ENCODE measurements at regions not wholly inside any gene's neighbourhood (a gene's known extent, or its start where the extent isn't known, plus 50 kb on each side); places are given as distances from the start of the nearest gene placed in this dataset.
"Not testable (repeated sequence)": the region's sequence is repeated elsewhere in the genome, so short reads cannot be mapped to it uniquely, and the experiment has no call there.

GRCh38 chr14:81584495-81584894 lies 50.8 kb upstream of the SEL1L start:
- no peak for DNase-seq (ENCODE audit: low spot score)

DNA sequence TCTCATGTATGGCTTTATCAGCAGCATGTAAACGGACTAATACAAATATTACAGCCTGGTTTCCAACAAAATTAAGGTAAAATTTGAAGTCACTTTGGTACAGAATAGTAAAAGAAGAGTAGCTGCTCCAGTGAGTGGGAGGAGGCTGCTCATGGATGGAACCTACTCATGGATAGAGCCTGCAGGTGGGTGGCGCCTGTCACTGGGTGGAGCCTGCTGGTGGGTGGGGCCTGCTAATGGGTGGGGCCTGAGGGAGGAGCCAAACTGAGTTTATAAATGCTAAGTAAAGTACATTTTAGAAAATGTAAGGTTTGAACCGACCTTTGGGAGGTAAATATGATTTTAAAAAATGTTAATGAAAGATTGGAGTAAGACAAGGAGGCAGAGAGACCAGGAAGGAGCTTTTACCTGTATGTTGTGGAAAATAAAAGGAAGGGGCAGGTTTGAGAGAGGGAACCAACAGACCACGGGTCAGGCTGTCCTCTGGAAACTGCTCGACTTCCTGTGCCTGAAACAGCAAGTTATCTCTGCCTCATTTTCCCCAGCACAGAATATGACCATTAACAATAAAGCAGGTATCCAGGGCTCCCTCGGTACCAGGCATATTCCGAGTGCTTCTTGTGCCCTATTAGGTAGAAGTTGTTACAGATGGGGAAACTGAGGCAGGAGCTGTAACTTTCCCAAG lies 55.9 kb upstream of the SEL1L start:
- no peak for DNase-seq (ENCODE audit: low spot score)

- no peak for DNase-seq (ENCODE audit: low spot score)
These were observed 57.6 kb upstream of the SEL1L start for GRCh38 chr14:81591266-81591665.

GRCh38 chr14:81594012-81594411 lies 60.4 kb upstream of the SEL1L start:
- no peak for DNase-seq (ENCODE audit: low spot score)

DNA sequence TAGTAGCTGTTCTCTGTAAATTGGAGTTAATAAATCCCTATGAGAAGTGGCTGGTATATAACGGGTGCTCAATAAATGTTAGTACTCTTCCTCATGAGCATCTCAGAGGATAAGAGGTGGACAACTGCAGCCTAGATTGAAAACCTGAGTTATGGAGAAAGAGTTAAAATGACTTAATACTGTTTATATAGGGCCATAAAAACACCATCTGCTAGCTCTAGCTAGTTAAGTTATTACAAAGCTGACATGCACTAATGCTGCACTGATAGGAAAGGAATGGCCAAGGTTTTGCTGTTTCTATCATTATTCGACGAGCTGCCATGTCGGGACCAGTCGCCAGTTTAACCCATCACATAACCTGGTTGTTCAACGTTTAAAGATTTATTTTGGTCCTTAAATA lies 72.0 kb upstream of the SEL1L start:
- no peak for DNase-seq (ENCODE audit: low spot score)

DNA sequence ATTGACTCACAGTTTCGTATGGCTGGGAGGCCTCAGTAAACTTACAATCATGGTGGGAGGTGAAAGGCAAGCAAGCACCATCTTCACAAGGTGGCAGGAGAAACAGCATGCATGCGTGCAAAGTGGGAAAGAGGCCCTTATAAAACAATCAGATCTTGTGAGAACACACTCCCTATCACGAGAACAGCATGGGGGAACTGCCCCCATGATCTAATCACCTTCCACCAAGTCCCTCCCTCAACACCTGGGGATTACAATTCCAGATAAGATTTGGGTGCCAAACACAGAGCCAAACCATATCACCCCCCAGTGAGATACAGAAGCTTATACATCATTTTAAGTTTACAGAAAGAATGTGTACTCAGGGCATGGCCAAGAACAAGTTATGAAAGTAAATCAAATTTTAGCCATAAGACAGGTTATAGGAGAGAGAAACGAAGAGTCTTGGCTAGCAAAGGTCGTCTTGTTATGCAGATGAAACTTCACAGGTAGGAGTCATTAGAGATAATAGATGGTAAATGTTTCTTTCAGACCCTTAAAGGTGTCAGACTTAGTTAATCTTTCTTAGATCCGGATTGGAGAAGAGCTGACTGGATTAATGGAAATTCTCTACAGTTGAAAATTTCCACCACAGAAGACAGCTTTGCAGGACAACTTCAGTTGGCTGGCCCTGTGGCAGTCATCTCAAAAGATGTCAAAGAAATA lies 79.8 kb upstream of the SEL1L start:
- DNase-seq (ENCODE audit: low spot score): no peak

GRCh38 chr14:81614302-81614701 lies 80.6 kb upstream of the SEL1L start:
- not testable (repeated sequence) for DNase-seq (ENCODE audit: low spot score)

- DNase-seq (ENCODE audit: low spot score): no peak
These were observed 85.0 kb upstream of the SEL1L start for GRCh38 chr14:81618695-81619094.

GRCh38 chr14:81619816-81620215 lies 86.2 kb upstream of the SEL1L start:
- no peak for DNase-seq (ENCODE audit: low spot score)

GRCh38 chr14:81623771-81624396 lies 90.2 kb upstream of the SEL1L start:
- not testable (repeated sequence) for DNase-seq (ENCODE audit: low spot score)

- DNase-seq (ENCODE audit: low spot score): peak; percentile 46
These were observed 91.7 kb upstream of the SEL1L start for GRCh38 chr14:81625343-81625742.

- no peak for DNase-seq (ENCODE audit: low spot score)
These were observed 98.5 kb upstream of the SEL1L start for GRCh38 chr14:81632157-81632556.

- no peak for DNase-seq (ENCODE audit: low spot score)
These were observed 99.8 kb upstream of the SEL1L start for GRCh38 chr14:81633496-81633895.

DNA sequence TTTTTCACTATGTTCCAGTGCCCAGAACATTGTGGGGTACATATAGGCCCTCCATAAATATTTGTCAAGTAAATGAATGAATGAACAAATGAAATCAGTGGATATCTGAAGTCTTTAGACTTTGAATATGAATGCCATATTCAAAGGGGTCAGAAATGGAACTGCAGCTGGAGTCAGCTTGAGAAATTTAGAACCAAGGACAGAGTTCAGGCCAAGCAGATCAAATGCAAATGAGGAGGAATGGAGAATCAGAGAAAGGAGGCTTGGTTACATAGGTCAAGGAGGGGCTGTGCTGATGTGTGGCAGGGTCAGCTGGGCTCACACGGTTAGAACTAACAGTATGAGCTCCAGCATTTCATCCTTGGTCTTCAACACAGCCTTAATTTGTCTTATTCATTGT lies 104.0 kb upstream of the SEL1L start:
- DNase-seq (ENCODE audit: low spot score): no peak

DNA sequence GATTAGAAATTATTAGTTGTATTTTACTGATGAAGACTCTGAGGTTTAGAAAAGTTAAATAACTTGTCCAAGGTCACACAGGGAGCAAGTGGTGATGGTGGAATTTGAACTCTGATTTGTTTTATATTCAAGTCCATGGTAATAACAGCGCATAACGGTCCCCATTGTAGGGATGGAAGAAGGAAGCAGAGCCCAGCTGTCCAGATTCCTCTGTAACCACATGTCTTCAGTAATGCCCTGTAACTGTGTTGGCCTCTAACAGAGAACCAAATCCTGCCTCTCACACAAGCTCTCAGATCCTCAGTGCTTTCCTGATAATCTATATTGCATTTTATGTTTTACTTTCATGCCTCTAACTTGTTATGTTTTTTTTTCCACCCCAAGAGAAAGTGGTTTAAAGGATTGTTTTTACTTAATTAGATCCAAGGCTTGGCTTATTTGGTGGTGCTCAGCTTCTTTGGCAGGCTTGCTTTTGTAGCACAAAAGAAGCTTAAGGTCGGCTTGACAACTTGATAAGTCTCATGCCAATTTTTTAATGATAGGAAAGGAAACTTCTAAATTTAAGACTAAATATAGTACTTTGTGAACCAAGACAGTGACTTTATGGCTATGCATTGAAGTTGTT lies 105.1 kb upstream of the SEL1L start:
- DNase-seq (ENCODE audit: low spot score): no peak

GRCh38 chr14:81653626-81654025 lies 120.0 kb upstream of the SEL1L start:
- DNase-seq (ENCODE audit: low spot score): no peak

DNA sequence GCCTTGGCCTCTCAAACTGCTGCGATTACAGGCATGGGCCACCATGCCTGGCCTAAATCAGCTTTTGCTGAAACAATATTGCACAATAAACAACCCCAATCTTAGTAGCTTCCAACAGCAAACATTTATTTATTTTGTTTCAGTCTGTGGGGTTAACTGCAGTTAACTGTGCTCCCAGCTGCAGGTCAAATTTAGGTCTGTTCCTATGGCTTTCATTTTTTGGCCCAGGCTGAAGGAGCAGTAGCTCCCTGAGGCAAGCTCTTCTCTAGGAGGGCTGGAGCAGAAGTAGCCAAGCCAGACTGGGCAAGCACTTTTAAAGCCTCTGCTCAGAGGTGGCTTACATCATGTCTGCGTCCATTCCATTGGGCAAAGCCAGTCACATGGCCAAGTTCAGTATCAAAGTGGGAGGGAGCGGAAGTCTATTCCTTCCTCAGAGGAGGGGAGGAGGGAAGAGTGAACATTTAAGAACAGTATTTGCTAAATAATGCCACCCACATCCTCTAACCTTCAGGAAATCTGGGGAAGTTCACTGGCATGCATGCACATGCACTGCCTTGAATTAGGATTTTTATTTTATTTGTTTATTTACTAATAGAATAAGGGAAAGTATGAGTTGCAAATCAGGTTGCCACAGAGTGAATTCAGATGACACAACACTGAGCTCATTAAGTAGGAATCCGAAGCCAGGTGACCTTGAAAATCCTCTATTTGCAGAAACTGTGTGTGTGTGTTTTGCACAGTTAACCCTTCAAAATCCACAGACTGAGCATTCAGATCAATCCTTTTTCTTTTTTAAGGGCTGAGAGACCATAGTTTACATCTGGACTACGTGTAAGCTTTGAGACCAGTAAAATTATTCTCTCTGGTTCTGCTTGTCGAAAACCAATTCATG lies 122.0 kb upstream of the SEL1L start:
- no peak for DNase-seq (ENCODE audit: low spot score)

DNA sequence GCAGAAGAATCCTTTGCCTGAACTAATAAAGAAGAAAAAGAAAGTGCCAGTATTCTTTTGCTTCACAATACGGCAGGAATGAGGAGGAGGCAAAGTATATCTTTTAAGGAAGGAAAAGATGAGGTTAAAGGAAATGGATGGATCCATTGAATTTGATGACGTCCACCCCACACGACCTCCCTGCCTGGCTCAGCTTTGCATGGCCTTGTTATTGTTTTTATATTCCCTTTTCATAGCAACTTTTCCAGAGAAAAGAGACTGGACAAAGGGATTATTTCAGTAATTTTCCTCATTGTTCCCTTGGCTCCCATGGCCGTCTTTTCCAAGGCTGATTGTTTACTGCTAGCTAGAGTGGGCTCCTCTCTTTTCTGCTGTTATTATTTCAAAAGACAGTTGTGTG lies 123.2 kb upstream of the SEL1L start:
- no peak for DNase-seq (ENCODE audit: low spot score)

DNA sequence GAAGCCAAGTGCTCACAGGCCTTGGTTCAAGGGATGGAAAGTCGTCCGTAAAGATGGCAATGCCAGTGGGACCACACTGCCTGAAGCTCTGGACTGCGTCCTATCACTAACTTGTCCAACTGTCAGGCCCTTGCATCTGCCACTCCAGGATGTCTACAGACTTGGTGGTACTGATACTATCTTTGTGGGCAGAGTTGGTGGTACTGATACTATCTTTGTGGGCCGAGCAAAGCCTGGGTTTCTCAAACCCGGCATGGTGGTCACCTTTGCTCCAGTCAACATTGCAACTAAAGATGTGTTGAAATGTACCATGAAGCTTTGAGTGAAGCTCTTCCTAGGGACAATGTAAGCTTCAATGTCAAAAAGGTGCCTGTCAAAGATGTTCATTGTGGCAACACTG lies 128.4 kb upstream of the SEL1L start:
- DNase-seq (ENCODE audit: low spot score): no peak

GRCh38 chr14:81662570-81663197 lies 129.0 kb upstream of the SEL1L start:
- DNase-seq (ENCODE audit: low spot score): no peak

GRCh38 chr14:81668626-81669274 lies 135.1 kb upstream of the SEL1L start:
- no peak for DNase-seq (ENCODE audit: low spot score)
